GM19023 (cell line): ENCODE measurements at regions not wholly inside any gene's neighbourhood (a gene's known extent, or its start where the extent isn't known, plus 50 kb on each side); places are given as distances from the start of the nearest gene placed in this dataset.

ENCODE experiments used
- ATAC-seq: cut with Tn5 transposase; IDR thresholded peaks from one replicate; pipeline ENCODE4 v1.9.1; 2021; ENCODE audit warnings: mild to moderate bottlenecking, moderate library complexity; ENCODE audit not compliant: unreplicated experiment

DNA sequence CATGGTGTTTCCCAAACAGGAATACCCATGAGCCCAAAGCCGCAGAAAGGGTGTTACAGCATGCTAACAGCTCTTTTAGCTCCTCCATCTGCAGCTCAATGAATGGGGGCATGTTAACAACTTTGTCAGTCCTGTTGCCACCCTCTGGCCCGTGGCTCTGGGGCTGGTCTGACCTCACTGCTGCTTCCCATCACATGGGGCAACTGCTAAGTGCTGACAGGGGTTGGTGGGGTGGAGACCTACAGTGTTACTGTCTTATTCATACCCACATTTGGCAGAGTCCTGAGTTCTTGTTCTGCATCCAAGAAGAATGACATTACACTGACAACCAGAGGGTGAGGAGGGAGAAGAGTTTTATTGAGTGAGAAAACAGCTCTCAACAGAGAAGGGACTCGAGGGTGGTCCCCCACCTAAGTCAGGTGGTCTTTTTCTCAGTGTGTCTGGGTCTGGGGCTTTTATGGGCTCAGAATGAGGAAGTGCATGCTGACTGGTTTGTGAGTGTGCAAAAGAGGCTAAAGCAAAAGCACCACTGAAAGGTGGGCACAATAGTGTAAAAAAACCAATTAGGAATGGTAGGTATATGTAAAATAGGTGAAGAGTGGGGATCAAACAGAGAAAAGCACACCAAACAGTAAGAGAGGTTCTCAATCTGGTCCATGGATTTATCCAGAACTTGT is 1952.0 kb upstream of the PCDH20 start:
- no peak for ATAC-seq

DNA sequence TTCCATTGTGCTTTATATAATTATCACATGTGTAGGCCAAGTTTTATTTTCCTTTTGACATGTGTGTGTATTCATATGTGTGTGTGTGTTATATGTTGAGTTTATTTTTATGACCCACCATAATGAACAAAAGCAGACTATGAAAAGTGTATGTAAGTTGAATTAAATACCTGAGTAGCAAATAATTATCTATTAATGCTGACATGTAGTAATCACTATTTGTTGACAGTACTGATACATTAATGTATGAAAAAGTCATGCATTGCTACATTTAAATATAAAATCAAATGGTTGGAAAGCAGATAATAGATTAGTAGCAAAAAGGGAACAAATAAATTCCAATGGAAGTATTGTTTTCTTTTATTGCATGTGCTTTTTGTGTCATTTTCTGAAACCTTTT is 1948.5 kb upstream of the PCDH20 start:
- no peak for ATAC-seq

DNA sequence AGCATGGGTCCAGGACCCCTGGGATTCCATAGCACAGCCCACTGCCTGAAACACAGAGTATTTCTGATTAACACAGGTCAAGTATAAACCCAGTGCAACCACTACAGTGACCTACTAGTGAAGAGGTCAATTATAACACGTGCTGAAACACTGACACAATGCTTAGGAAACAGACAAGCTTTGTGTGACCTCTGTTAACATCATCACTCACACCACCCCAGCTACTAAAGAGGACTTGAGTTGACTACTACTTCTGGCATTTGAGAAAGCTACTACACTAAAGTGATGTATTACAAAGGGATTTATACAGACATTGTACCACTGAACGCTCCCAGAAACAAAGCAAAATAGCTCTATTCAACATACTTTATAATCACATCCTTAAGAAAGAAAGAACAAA is 1935.9 kb upstream of the PCDH20 start:
- no peak for ATAC-seq

DNA sequence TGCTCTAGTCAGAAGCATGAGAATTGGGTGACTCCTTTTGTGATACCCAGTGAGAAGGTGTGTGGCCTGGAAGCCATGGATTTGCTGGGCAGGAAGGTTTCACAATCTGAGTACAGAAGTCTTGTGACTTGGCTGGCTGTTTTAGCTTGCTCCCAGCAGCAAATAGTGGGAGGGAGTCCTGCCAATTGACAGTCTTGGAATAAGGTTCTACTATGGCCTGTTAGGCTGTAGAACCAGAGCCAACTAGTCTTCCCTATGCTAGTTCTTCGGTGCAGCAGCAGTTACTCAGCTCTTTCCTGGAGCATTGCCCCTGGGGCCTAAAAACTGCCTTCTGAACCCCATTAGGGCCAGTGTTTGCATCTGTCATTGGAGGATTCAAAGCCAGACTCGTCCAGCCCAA is 1935.4 kb upstream of the PCDH20 start:
- no peak for ATAC-seq

DNA sequence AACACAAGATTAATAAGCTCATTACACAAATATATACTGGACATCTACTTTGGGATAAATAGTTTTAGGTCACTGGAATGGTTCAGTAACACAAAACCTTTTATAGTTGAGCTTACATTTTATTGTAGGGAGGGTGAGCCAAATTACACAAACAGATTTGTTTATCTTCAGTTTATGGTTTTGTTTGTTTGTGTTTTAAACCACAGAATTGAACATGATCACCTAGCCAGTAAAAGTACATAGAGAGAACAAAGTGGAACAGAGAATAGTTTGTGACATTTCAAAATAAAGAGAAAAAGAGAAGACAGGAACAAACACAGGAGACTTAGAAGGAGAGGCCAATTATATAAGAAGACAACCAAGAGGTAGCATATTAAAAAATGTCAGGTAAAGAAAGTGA is 1930.2 kb upstream of the PCDH20 start:
- ATAC-seq, result no peak

DNA sequence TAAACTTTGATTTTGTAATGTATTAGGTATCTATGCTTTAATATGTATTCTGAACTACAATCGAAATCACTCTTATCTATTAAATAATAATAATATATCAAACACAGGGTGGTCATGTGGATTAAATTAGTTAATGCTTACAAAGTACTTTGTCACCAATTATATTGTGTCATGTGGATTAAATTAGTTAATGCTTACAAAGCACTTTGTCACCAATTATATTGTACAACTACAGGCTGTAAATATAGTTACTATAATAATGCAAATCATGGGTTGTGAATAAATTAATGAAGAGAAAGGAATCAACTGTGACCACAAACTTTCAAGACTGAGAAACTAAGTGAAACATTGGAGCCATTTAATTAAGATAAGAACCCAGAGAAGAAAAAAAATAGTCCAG is 1929.1 kb upstream of the PCDH20 start:
- ATAC-seq, result no peak

DNA sequence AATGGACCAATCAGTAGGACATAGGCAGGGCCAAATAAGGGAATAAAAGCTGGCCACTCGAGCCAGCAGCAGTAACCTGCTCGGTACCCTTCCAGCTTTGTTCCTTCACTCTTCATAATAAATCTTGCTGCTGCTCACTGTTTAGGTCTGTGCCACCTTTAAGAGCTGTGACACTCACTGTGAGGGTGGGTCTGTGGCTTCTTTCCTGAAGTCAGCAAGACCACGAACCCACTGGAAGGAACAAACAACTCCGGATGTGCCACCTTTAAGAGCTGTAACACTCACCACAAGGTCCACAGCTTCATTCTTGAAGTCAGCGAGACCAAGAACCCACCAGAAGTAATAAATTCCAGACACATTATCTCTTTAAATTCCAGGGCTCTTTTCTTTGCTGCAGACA is 1922.3 kb upstream of the PCDH20 start:
- no peak for ATAC-seq

DNA sequence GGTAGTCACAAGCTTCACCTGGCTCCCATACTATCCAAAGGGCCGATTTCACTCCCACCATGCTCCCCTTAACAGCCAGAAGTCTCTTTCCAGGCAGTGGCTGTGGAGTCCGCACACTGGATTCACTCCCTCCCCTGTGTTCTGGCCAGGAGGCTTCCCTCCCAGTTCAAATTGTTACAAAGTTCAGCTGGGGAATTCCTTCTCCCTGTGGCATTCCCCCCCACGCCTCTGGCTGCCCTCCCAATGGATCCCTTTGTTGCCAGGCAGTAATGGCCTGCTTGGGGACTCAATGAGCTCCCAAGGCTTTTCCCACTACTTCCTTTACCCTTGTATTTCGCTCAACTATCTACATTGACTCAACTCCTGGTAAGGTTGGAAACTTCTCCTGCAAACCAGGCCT is 1921.4 kb upstream of the PCDH20 start:
- no peak for ATAC-seq

DNA sequence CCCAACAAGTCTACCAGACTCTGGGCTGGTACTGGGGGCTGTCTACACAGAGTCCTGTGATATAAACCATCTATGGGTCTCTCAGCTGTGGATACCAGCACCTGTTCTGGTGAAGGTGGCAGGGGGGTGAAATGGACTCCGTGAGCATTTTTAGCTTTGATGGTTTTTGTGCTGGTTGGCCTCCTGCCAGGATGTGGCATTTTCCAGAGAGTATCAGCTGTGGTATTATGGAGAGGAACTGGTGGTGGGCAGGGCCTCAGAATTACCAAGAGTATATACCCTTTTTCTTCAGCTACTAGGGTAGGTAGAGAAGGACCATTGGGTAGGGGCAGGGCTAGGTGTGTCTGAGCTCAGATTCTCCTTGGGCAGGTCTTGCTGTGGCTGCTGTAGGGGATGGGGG is 1920.9 kb upstream of the PCDH20 start:
- no peak for ATAC-seq

DNA sequence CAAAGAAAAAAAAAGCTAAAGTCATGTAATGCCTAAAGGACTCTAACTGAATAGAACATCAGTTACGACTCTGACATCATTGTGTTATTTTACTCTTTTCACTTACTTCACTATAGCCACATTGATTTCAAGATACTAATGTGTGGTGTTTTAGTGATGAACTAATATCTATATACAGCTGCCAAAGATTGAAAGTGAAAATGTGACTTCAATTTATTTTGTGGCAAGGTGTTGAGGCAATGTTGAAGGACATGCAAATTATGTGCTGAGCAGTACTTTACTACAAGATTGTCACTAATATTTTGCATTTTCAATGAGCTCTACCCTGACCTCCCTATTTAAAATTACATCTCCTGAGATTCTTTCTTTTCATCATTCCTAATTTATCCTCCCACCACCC is 1911.9 kb upstream of the PCDH20 start:
- no peak for ATAC-seq

DNA sequence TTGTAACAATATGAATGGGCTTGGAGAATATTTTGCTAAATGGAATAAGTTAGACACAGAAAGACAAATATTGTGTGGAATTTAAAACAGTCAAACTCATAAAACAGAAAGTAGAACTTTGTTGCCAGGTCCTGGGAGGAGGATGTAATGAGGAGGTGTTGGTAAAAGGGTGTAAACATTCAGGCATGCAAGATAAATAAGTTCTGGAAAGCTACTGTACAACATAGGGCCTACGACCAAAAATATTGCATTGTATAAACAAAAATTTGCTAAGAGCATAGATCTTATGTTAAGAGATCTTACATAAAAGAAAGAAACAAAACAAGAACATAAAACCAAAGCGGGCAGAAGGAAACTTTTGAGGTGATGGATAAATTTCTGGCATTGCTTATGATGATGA is 1907.8 kb upstream of the PCDH20 start:
- no peak for ATAC-seq

DNA sequence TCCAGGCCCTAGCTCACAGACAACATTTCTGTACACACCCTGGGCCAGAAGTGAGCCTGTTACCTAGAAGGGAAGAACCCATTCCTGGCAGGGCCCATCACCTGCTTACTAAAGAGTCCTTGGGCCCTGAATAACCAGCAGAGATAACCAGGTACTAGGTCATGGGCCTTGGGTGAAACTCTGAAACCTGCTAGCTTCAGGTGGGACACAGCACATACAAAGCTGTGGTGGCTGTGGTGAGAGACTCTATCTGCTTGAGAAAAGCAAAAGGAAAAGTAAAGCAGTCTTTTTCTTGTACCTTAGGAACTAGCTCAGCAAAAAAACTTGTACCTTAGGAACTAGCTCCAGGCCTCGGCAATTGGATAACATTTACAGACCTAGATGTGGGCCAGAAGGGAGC is 1895.9 kb upstream of the PCDH20 start:
- ATAC-seq, result no peak

DNA sequence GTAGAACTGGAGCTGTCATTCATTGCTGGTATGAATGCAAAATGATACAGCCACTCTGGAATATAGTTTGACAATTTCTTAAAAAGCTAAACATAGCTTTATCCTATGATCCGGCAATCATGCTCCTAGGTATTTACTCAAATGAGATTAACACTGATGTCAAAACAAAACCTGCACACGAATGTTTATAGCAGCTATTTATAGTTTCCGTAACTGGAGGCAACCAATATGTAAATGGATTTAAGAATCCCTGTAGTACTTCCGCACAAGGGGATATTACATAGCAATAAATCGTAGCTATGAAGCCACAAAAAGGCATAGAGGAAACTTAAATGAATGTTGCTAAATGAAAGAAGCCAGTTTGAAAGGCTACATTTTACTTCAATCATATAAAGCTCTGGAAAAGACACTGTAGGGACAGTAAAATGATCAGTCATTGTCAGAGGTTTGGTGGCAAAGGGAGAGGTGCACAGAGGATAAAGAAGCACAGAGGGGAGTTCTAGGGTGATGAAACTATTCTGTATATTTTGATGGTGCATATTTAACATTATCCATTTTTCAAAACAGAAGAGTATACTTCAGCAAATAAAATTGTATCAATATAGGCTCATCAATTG is 1893.0 kb upstream of the PCDH20 start:
- ATAC-seq, result no peak

DNA sequence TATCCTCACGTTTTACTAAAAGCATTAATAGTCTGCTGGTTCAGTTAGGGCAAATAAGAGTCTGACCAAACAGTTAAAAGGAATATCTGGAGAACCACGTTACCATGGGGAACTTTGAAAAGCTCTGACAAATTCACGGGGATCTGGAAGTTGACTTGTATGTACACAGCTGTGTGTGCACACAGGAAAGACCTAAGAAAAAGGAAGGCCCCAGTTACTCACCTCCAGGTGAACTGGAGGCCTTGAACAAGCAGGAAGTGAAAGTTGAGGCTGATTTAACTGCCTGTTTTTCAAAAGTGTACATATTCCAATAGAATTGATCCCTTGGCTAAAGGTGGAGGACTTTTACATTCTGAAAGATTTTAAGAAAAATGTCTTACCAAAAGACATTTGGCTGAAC is 1891.6 kb upstream of the PCDH20 start:
- no peak for ATAC-seq

DNA sequence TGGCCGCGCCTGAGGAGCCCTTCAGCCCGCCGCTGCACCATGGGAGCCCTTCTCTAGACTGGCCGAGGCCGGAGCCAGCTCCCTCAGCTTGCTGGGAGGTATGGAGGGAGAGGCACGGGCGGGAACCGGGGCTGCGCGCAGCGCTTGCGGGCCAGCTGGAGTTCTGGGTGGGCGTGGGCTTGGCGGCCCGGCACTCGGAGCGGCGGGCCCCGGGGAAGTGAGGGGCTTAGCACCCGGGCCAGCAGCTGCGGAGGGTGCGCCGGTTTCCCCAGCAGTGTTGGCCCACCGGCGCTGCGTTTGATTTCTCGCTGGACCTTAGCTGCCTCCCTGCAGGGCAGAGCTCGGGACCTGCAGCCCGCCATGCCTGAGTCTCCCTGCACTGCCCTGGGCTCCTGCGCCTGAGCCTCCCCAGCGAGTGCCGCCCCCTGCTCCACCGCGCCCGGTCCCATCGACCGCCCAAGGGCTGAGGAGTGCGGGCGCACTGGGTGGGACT is 1890.0 kb upstream of the PCDH20 start:
- no peak for ATAC-seq

DNA sequence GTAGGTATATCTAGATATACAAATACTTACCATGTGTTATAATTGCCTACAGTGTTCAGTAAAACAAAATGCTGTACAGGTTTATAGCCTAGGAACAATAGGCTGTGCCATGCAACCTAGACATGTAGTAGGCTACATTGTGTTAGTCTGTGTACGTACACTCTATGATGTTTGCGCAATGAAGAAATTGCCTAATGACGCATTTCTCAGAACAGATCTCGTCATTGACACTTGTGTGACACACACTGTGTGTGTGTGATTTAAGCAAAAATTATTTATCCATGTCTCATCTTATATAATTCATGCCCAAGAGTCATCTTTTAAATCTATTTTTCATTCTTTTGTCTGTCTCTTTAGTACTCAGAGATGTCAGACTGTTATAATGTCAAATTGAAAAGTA is 1888.8 kb upstream of the PCDH20 start:
- ATAC-seq, result no peak

DNA sequence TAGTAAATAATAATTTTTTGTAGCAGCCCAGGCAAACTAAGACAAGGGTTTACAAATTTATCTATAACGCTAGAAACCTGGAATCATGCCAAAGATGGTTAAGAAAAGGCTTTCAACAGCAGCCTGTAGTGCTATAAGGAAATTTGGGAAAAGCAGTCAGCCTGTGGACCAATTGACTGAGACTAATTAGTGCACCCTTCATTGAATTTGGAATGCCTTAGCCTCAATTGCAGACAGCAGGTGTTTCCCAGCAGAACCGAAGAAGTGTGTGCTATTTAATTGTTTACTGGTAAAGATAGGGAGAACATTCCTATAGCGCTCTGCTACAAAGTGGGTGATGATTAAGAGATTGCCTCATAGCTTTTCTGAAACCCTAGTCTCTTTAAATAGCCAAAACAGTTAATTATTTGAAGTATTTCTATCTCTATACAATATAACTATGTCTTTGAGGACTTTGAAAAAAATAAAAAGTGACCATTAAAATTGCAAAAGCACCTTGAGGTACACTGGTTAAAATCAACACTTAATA is 1884.3 kb upstream of the PCDH20 start:
- no peak for ATAC-seq

DNA sequence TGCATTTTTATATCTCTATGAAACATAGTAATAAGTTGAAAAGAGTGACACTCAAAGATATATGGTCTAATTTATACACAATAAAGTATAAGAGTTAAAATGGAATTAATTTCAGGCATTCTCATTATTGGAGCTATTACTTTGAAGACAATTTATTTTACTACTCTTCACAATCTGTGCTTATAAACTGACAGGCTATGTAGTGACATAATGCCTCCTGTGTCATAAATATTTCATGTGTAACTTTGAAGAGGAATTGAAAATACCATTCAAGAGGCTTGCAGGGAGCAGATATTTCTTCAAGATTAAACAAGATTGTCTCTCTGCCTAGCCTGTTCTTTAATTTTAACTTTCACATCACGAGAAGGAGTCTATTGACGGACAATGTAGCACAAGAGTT is 1881.5 kb upstream of the PCDH20 start:
- no peak for ATAC-seq

DNA sequence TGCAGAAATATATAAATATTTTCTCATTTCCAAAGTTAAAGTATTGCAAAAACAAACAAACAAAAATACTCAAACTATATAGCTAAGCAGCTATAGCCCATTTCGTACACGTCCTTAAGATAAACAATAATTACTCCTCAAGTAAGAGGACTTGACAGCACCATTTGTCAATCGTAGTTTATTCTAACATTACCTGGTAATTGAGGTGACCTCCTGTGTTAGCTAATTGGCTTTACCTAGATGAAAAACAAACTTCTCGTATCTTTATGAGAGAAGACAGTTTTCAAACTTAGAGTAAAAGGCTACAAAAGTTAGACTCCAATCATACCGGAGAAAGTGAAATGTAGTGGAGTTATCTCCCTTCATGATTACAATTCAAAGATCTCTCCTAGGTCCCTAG is 1876.1 kb upstream of the PCDH20 start:
- no peak for ATAC-seq

DNA sequence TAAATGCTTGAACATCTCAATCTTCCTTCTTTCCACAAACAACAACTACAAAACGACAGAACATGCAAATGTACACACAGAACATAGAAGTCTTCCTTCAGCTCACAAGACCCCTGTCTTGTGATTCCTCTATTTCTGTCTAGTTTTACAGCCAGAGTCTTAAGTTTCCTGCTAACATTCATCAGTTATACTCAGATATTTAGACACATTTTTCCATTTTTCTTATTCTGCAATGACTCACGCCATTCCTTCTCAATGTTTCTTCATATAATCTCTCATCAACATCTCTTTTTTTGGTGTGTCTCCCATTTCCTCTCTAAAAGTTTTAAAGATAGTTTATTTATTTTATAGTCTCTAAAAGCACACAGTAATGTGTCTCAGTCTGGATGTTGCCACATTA is 1872.9 kb upstream of the PCDH20 start:
- ATAC-seq, result no peak

DNA sequence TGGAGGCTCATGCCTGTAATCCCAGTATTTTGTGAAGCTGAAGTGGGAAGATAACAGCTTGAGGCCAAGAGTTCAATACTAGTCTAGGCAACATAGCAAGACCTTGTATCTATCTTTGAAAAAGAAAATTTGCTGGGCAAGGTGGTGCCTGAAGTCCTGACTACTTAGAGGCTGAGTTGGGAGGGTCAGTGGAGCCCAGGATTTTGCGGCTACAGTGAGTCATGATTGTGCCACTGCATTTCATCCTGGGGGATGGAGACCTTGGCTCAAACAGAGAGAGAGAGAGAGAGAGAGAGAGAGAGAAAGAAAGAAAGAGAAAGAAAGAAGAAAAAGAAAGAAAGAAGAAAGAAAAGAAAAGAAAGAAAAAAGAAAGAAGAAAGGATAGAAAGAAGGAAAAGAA is 1872.3 kb upstream of the PCDH20 start:
- no peak for ATAC-seq

DNA sequence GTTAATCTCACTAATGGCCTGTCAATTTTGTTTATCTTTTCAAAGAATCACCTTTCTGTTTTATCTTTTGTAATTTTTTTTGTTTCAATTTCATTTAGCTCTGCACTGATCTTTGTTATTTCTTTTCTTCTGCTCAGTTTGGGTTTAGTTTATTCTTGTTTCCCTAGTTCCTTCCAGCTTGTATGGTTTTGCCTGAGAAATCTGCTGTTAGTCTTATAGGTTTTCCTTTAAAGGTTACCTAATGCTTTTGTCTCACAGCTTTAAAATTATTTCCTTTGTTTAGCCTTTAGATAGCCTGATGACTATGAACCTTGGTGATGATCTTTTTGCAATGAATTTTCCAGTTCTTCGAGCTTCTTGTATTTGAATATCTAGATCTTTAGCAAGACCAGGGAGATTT is 1869.8 kb upstream of the PCDH20 start:
- no peak for ATAC-seq

DNA sequence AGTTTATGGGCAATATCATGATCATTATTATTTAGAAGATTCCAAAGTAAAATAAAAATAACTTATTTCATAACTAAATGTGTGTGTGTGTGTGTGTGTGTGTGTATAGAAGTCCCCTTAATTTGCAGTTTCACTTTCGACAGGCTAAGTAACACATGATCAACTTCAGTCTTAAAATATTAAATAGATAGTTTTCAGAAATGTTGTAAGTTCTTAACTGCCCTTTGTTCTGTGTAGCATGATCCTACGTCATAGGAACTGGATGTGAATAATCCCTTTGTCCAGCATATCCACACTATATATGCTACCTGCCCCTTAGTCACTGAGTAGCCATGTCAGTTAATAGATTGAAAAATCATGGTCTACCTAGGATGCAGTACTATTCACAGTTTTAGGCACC is 1863.5 kb upstream of the PCDH20 start:
- no peak for ATAC-seq
